CD4-positive, alpha-beta T cell treated with Interleukin-17A for 1 hour (primary cell): ENCODE measurements at regions not wholly inside any gene's neighbourhood (a gene's known extent, or its start where the extent isn't known, plus 50 kb on each side); places are given as distances from the start of the nearest gene placed in this dataset.
"Not testable (repeated sequence)": the region's sequence is repeated elsewhere in the genome, so short reads cannot be mapped to it uniquely, and the experiment has no call there.

Experiments
- DNase-seq: peaks from one replicate; pipeline ENCODE4 v3.0.0-alpha.2; 2020

- DNase-seq: no peak
Observed at GRCh38 chr4:171308661-171309060, 504.5 kb upstream of the GALNTL6 start.

GRCh38 chr4:171298048-171298718, 515.0 kb upstream of the GALNTL6 start:
- DNase-seq: not testable (repeated sequence)

GRCh38 chr4:171288816-171289432, 524.3 kb upstream of the GALNTL6 start:
- DNase-seq: no peak

- no peak for DNase-seq
Observed at GRCh38 chr4:171281359-171281758, 531.8 kb upstream of the GALNTL6 start.

GRCh38 chr4:171279131-171279530, 534.1 kb upstream of the GALNTL6 start:
- DNase-seq: no peak

GRCh38 chr4:171266671-171267070, 546.5 kb upstream of the GALNTL6 start:
- DNase-seq: no peak

- no peak for DNase-seq
Observed at GRCh38 chr4:171265190-171265818, 547.9 kb upstream of the GALNTL6 start.

- no peak for DNase-seq
Observed at GRCh38 chr4:171256223-171256622, 557.0 kb upstream of the GALNTL6 start.

- no peak for DNase-seq
Observed at GRCh38 chr4:171246948-171247347, 566.3 kb upstream of the GALNTL6 start.

- DNase-seq: no peak
Observed at GRCh38 chr4:171242831-171243230, 570.4 kb upstream of the GALNTL6 start.

GRCh38 chr4:171239196-171239595, 574.0 kb upstream of the GALNTL6 start:
- no peak for DNase-seq

GRCh38 chr4:171235521-171235920, 577.7 kb upstream of the GALNTL6 start:
- no peak for DNase-seq

GRCh38 chr4:171229354-171229753, 583.9 kb upstream of the GALNTL6 start:
- DNase-seq: not testable (repeated sequence)

- DNase-seq: no peak
Observed at GRCh38 chr4:171221181-171221580, 592.0 kb upstream of the GALNTL6 start.

GRCh38 chr4:171203425-171203824, 609.8 kb upstream of the GALNTL6 start:
- DNase-seq: no peak

- DNase-seq: no peak
Observed at GRCh38 chr4:171202908-171203307, 610.3 kb upstream of the GALNTL6 start.

GRCh38 chr4:171186700-171187099, 626.5 kb upstream of the GALNTL6 start:
- no peak for DNase-seq

GRCh38 chr4:171181090-171181489, 632.1 kb upstream of the GALNTL6 start:
- no peak for DNase-seq

- DNase-seq: no peak
Observed at GRCh38 chr4:171170671-171171070, 642.5 kb upstream of the GALNTL6 start.

- no peak for DNase-seq
Observed at GRCh38 chr4:171169396-171169795, 643.8 kb upstream of the GALNTL6 start.

GRCh38 chr4:171162478-171162877, 650.7 kb upstream of the GALNTL6 start:
- no peak for DNase-seq

GRCh38 chr4:171157462-171158082, 655.6 kb upstream of the GALNTL6 start:
- no peak for DNase-seq

GRCh38 chr4:171142639-171143038, 670.6 kb upstream of the GALNTL6 start:
- DNase-seq: no peak

- no peak for DNase-seq
Observed at GRCh38 chr4:171142045-171142444, 671.2 kb upstream of the GALNTL6 start.
